ENCODE measurements at regions not wholly inside any gene's neighbourhood (a gene's known extent, or its start where the extent isn't known, plus 50 kb on each side); places are given as distances from the start of the nearest gene placed in this dataset.

GRCh38 chr7:49714182-49714581, 59.3 kb upstream of the VWC2 start:
- Histone ChIP-seq H3K27ac (no peak overlapping the region), H3K9ac (no peak overlapping the region), H3K4me2 (ENCODE audit: low read length) (no peak overlapping the region), H3K4me3 (ENCODE audit: low read depth, low read length) (no peak overlapping the region), H3K36me3 (ENCODE audit: control insufficient read depth, insufficient read depth, low read length) (no peaks in the 10 kb centered on the region), H3K79me2 (no peaks in the 10 kb centered on the region), H3K9me3 (ENCODE audit: control insufficient read depth, low read length) (no peaks in the 10 kb centered on the region), H2AFZ (no peak overlapping the region), H3K27me3 (ENCODE audit: control insufficient read depth, insufficient read depth, low read length) (no peaks in the 10 kb centered on the region), H3K4me1 (no peaks in the 10 kb centered on the region)
- TF ChIP-seq CTCF (IDR thresholded peaks at IDR 0.05), result no peak

GRCh38 chr7:49715486-49715885, 58.0 kb upstream of the VWC2 start:
- Histone ChIP-seq H3K4me2 (ENCODE audit: low read length) (no peak overlapping the region), H3K27ac (no peak overlapping the region), H3K36me3 (ENCODE audit: control insufficient read depth, insufficient read depth, low read length) (no peaks in the 10 kb centered on the region), H3K79me2 (no peaks in the 10 kb centered on the region), H3K4me1 (no peaks in the 10 kb centered on the region), H3K9ac (no peak overlapping the region), H3K9me3 (ENCODE audit: control insufficient read depth, low read length) (no peaks in the 10 kb centered on the region), H3K4me3 (ENCODE audit: low read depth, low read length) (no peak overlapping the region), H3K27me3 (ENCODE audit: control insufficient read depth, insufficient read depth, low read length) (no peaks in the 10 kb centered on the region), H2AFZ (no peak overlapping the region)
- TF ChIP-seq CTCF (IDR thresholded peaks at IDR 0.05), result no peak

GRCh38 chr7:49717547-49717946, 55.9 kb upstream of the VWC2 start:
- Histone ChIP-seq H3K4me2 (ENCODE audit: low read length) (no peak overlapping the region), H3K9ac (no peak overlapping the region), H3K27me3 (ENCODE audit: control insufficient read depth, insufficient read depth, low read length) (no peaks in the 10 kb centered on the region), H3K79me2 (no peaks in the 10 kb centered on the region), H3K9me3 (ENCODE audit: control insufficient read depth, low read length) (no peaks in the 10 kb centered on the region), H2AFZ (no peak overlapping the region), H3K27ac (no peak overlapping the region), H3K36me3 (ENCODE audit: control insufficient read depth, insufficient read depth, low read length) (no peaks in the 10 kb centered on the region), H3K4me1 (no peaks in the 10 kb centered on the region), H3K4me3 (ENCODE audit: low read depth, low read length) (no peak overlapping the region)
- no peak for TF ChIP-seq CTCF (IDR thresholded peaks at IDR 0.05)

GRCh38 chr7:49718760-49719159, 54.7 kb upstream of the VWC2 start:
- Histone ChIP-seq H3K27me3 (ENCODE audit: control insufficient read depth, insufficient read depth, low read length) (no peaks in the 10 kb centered on the region), H3K27ac (no peak overlapping the region), H3K9me3 (ENCODE audit: control insufficient read depth, low read length) (no peaks in the 10 kb centered on the region), H2AFZ (no peak overlapping the region), H3K36me3 (ENCODE audit: control insufficient read depth, insufficient read depth, low read length) (no peaks in the 10 kb centered on the region), H3K9ac (no peak overlapping the region), H3K4me1 (no peaks in the 10 kb centered on the region), H3K4me3 (ENCODE audit: low read depth, low read length) (no peak overlapping the region), H3K4me2 (ENCODE audit: low read length) (no peak overlapping the region), H3K79me2 (no peaks in the 10 kb centered on the region)
- TF ChIP-seq CTCF (IDR thresholded peaks at IDR 0.05), result no peak

- Histone ChIP-seq H3K9ac (no peak overlapping the region), H3K79me2 (no peaks in the 10 kb centered on the region), H3K4me2 (ENCODE audit: low read length) (no peak overlapping the region), H3K4me3 (ENCODE audit: low read depth, low read length) (no peak overlapping the region), H3K27ac (no peak overlapping the region), H3K4me1 (no peaks in the 10 kb centered on the region), H2AFZ (no peak overlapping the region), H3K36me3 (ENCODE audit: control insufficient read depth, insufficient read depth, low read length) (no peaks in the 10 kb centered on the region), H3K9me3 (ENCODE audit: control insufficient read depth, low read length) (no peaks in the 10 kb centered on the region), H3K27me3 (ENCODE audit: control insufficient read depth, insufficient read depth, low read length) (no peaks in the 10 kb centered on the region)
- TF ChIP-seq CTCF (IDR thresholded peaks at IDR 0.05), result no peak
Observed at GRCh38 chr7:49721441-49721840, 52.0 kb upstream of the VWC2 start.
